AG08396 (cell line): ENCODE measurements at regions not wholly inside any gene's neighbourhood (a gene's known extent, or its start where the extent isn't known, plus 50 kb on each side); places are given as distances from the start of the nearest gene placed in this dataset.
A peak's percentile ranks its signal among the peaks of the same experiment; 100 is the strongest.

Source experiments
- DNase-seq: peaks from one replicate; pipeline ENCODE4 v3.0.0; 2012; ENCODE audit warnings: low spot score, mixed read lengths

- DNase-seq, result no peak
These were observed 131.7 kb downstream of the CLCN4 start for GRCh38 chrX:10288373-10288975.

- peak; percentile 30 for DNase-seq
These were observed 139.8 kb downstream of the CLCN4 start for GRCh38 chrX:10296576-10296975.

GRCh38 chrX:10310511-10310910 lies 153.7 kb downstream of the CLCN4 start:
- no peak for DNase-seq

- DNase-seq, result no peak
These were observed 157.8 kb downstream of the CLCN4 start for GRCh38 chrX:10314530-10315104.

GRCh38 chrX:10325611-10326010 lies 168.8 kb downstream of the CLCN4 start:
- no peak for DNase-seq

GRCh38 chrX:10326578-10326977 lies 169.8 kb downstream of the CLCN4 start:
- DNase-seq, result no peak

GRCh38 chrX:10327651-10328050 lies 170.9 kb downstream of the CLCN4 start:
- DNase-seq, result no peak

- DNase-seq, result no peak
These were observed 173.2 kb downstream of the CLCN4 start for GRCh38 chrX:10329984-10330383.

GRCh38 chrX:10341309-10341708 lies 184.5 kb downstream of the CLCN4 start:
- DNase-seq, result no peak

GRCh38 chrX:10350221-10350620 lies 193.4 kb downstream of the CLCN4 start:
- no peak for DNase-seq

GRCh38 chrX:10350981-10351380 lies 194.2 kb downstream of the CLCN4 start:
- DNase-seq, result peak; percentile 5

GRCh38 chrX:10352536-10352935 lies 195.8 kb downstream of the CLCN4 start:
- DNase-seq, result no peak

GRCh38 chrX:10356979-10357378 lies 200.2 kb downstream of the CLCN4 start:
- DNase-seq, result peak; percentile 6

- no peak for DNase-seq
These were observed 202.2 kb downstream of the CLCN4 start for GRCh38 chrX:10358958-10359357.

GRCh38 chrX:10360116-10360515 lies 203.3 kb downstream of the CLCN4 start:
- no peak for DNase-seq

- DNase-seq, result no peak
These were observed 208.9 kb downstream of the CLCN4 start for GRCh38 chrX:10365532-10366265.

GRCh38 chrX:10367406-10367805 lies 210.6 kb downstream of the CLCN4 start:
- no peak for DNase-seq

GRCh38 chrX:10370976-10371375 lies 214.2 kb downstream of the CLCN4 start:
- DNase-seq, result no peak

- DNase-seq, result no peak
These were observed 220.7 kb downstream of the CLCN4 start for GRCh38 chrX:10377427-10377826.

- DNase-seq, result no peak
These were observed 223.1 kb downstream of the CLCN4 start for GRCh38 chrX:10379878-10380277.

GRCh38 chrX:10380300-10380699 lies 223.5 kb downstream of the CLCN4 start:
- no peak for DNase-seq

GRCh38 chrX:10381193-10381592 lies 224.4 kb downstream of the CLCN4 start:
- DNase-seq, result no peak

GRCh38 chrX:10387011-10387410 lies 230.2 kb downstream of the CLCN4 start:
- DNase-seq, result no peak

GRCh38 chrX:10390187-10390586 lies 230.2 kb downstream of the MID1 start:
- no peak for DNase-seq
